H1 (cell line): ENCODE measurements at regions not wholly inside any gene's neighbourhood (a gene's known extent, or its start where the extent isn't known, plus 50 kb on each side); places are given as distances from the start of the nearest gene placed in this dataset.

Source experiments
- CTCF ChIA-PET: fragments of 300-600 bp; sonication (Branson Sonifier 250); formaldehyde crosslinking; loops from one replicate; lab custom pipeline; 2021; ENCODE audit not compliant: partially characterized antibody; lab: Charles Lee
- POLR2A ChIA-PET: fragments of 300-600 bp; sonication (Branson Sonifier 250); formaldehyde crosslinking; loops from one replicate; lab custom pipeline; 2021; ENCODE audit warnings: inconsistent platforms; ENCODE audit not compliant: partially characterized antibody; lab: Charles Lee
- DNase-seq, 2 experiments: peaks; one replicate each; pipeline versions ENCODE4 v3.0.0 to v3.0.0-alpha.2; 2010 to 2022; ENCODE audit warnings: low spot score in 2 of 2, low read depth in 1 of 2, mixed read lengths in 1 of 2
- FAIRE-seq: peaks from 2 replicates; lab custom pipeline; 2011; peaks lifted over from hg19 to GRCh38; lab: Jason Lieb, UNC
- H2AFZ ChIP-seq: 2 replicates; pipeline ENCODE4 v1.8.1; 2012; ENCODE audit warnings: low read length, inconsistent platforms
- H2AK5ac ChIP-seq: 2 replicates; pipeline ENCODE4 v1.6.1; 2013; ENCODE audit warnings: low read depth, low read length
- H2BK120ac ChIP-seq: replicated peaks from 2 replicates; pipeline ENCODE3; 2013; ENCODE audit warnings: low read depth, low read length, inconsistent platforms
- H2BK12ac ChIP-seq: 2 replicates; pipeline ENCODE4 v1.6.1; 2013; ENCODE audit warnings: low read depth, low read length
- H2BK15ac ChIP-seq: 2 replicates; pipeline ENCODE4 v1.6.1; 2013; ENCODE audit warnings: low read length
- H2BK20ac ChIP-seq: 2 replicates; pipeline ENCODE4 v1.6.1; 2013; ENCODE audit warnings: low read length
- H2BK5ac ChIP-seq: 2 replicates; pipeline ENCODE4 v1.6.1; 2013; ENCODE audit warnings: low read depth, low read length
- H3K14ac ChIP-seq: 2 replicates; pipeline ENCODE4 v1.6.1; 2013; ENCODE audit warnings: inconsistent platforms; ENCODE audit not compliant: insufficient read length
- H3K18ac ChIP-seq: 2 replicates; pipeline ENCODE4 v1.6.1; 2013; ENCODE audit warnings: low read length; ENCODE audit errors: extremely low read depth
- H3K23ac ChIP-seq: 2 replicates; pipeline ENCODE4 v1.6.1; 2013; ENCODE audit warnings: inconsistent platforms; ENCODE audit not compliant: insufficient read length
- H3K23me2 ChIP-seq: 2 replicates; pipeline ENCODE4 v1.6.1; 2013; ENCODE audit warnings: low read depth, low read length
- H3K27ac ChIP-seq: 2 replicates; pipeline ENCODE4 v1.6.1; 2011; ENCODE audit warnings: low read depth, low read length, inconsistent platforms
- H3K27me3 ChIP-seq, 4 experiments: replicated peaks in 1 of 4; 1 replicate in 1 of 4; 2 replicates in 3 of 4; pipeline versions ENCODE4 v1.6.1 to v1.8.1; 2011 to 2013; ENCODE audit warnings: low read length in 3 of 4, mild to moderate bottlenecking in 3 of 4, inconsistent platforms in 2 of 4, mixed read lengths in 2 of 4, moderate library complexity in 1 of 4; ENCODE audit not compliant: control insufficient read depth in 3 of 4, insufficient read depth in 3 of 4; ENCODE audit errors: extremely low read depth in 1 of 4
- H3K36me3 ChIP-seq, 4 experiments: 2 replicates each; pipeline versions ENCODE4 v1.6.1 to v1.8.1; 2011 to 2013; ENCODE audit warnings: mild to moderate bottlenecking in 4 of 4, low read length in 3 of 4, moderate library complexity in 2 of 4, control low read depth in 1 of 4, inconsistent platforms in 1 of 4; ENCODE audit not compliant: insufficient read depth in 4 of 4, control insufficient read depth in 2 of 4
- H3K4ac ChIP-seq: replicated peaks from 2 replicates; pipeline ENCODE3; 2013; ENCODE audit warnings: low read length, low read depth, mixed read lengths, inconsistent platforms; ENCODE audit not compliant: insufficient read length
- H3K4me1 ChIP-seq, 4 experiments: replicated peaks in 1 of 4; 1 replicate in 1 of 4; 2 replicates in 3 of 4; pipeline versions ENCODE4 v1.6.1 to v1.8.1; 2011 to 2013; ENCODE audit warnings: low read length in 3 of 4, inconsistent platforms in 2 of 4, mixed read lengths in 1 of 4; ENCODE audit not compliant: insufficient read depth in 4 of 4, control insufficient read depth in 3 of 4
- H3K4me2 ChIP-seq, 2 experiments: 2 replicates each; pipeline versions ENCODE4 v1.6.1 to v1.8.1; 2011 to 2013; ENCODE audit warnings: low read depth in 2 of 2, low read length in 2 of 2, control low read depth in 1 of 2, inconsistent platforms in 1 of 2, mild to moderate bottlenecking in 1 of 2; ENCODE audit not compliant: insufficient read depth in 1 of 2
- H3K4me3 ChIP-seq, 4 experiments: fragments of 200-600, 300-600 bp in 1 of 4; sonication (generic), shearing (Covaris generic), sonication (Bioruptor Twin) in 1 of 4; 2 replicates each; pipeline versions ENCODE4 v1.5.1 to v1.8.1; 2011 to 2016; ENCODE audit warnings: low read length in 4 of 4, low read depth in 3 of 4, control low read depth in 2 of 4, inconsistent platforms in 2 of 4, mild to moderate bottlenecking in 2 of 4, mixed read lengths in 1 of 4, moderate library complexity in 1 of 4; ENCODE audit not compliant: insufficient read depth in 2 of 4; ENCODE audit errors: extremely low read depth in 1 of 4
- H3K56ac ChIP-seq: replicated peaks from 2 replicates; pipeline ENCODE3; 2013; ENCODE audit warnings: low read depth, mild to moderate bottlenecking, mixed read lengths, low read length, inconsistent platforms; ENCODE audit not compliant: insufficient read length
- H3K79me1 ChIP-seq: 2 replicates; pipeline ENCODE4 v1.6.1; 2013; ENCODE audit warnings: low read depth, low read length, control low read depth
- H3K79me2 ChIP-seq, 2 experiments: 2 replicates each; pipeline versions ENCODE4 v1.6.1 to v1.8.1; 2012 to 2013; ENCODE audit warnings: low read length in 2 of 2, mild to moderate bottlenecking in 2 of 2, inconsistent platforms in 1 of 2; ENCODE audit not compliant: insufficient read depth in 2 of 2, control insufficient read depth in 1 of 2
- H3K9ac ChIP-seq, 4 experiments: replicated peaks in 1 of 4; 1 replicate in 1 of 4; 2 replicates in 3 of 4; pipeline versions ENCODE4 v1.6.1 to v1.8.1; 2011 to 2013; ENCODE audit warnings: low read depth in 3 of 4, low read length in 3 of 4, control low read depth in 2 of 4, mild to moderate bottlenecking in 2 of 4, moderate library complexity in 2 of 4, inconsistent platforms in 1 of 4; ENCODE audit errors: extremely low read depth in 1 of 4
- H3K9me3 ChIP-seq, 2 experiments: 2 replicates each; pipeline versions ENCODE4 v1.6.1 to v1.8.1; 2012 to 2013; ENCODE audit warnings: mild to moderate bottlenecking in 2 of 2, moderate library complexity in 2 of 2, control low read depth in 1 of 2, inconsistent platforms in 1 of 2, low read depth in 1 of 2, low read length in 1 of 2, mixed read lengths in 1 of 2; ENCODE audit not compliant: insufficient read depth in 2 of 2
- H4K20me1 ChIP-seq, 2 experiments: replicated peaks in 1 of 2; 2 replicates each; pipeline versions ENCODE3 to v1.8.1; 2011 to 2013; ENCODE audit warnings: inconsistent platforms in 2 of 2, low read length in 2 of 2, mild to moderate bottlenecking in 1 of 2; ENCODE audit not compliant: insufficient read depth in 2 of 2, control insufficient read depth in 1 of 2
- H4K5ac ChIP-seq: 2 replicates; pipeline ENCODE4 v1.6.1; 2013; ENCODE audit warnings: low read length, low read depth, mixed read lengths, inconsistent platforms; ENCODE audit not compliant: insufficient read length
- H4K8ac ChIP-seq: 2 replicates; pipeline ENCODE4 v1.8.0; 2013; ENCODE audit warnings: mild to moderate bottlenecking, moderate library complexity, low read length, inconsistent platforms; ENCODE audit not compliant: insufficient read depth; ENCODE audit errors: extremely low read depth
- H4K91ac ChIP-seq: replicated peaks from 2 replicates; pipeline ENCODE3; 2013; ENCODE audit warnings: low read length, mixed read lengths, inconsistent platforms; ENCODE audit not compliant: insufficient read length
- SRF ChIP-seq: IDR thresholded peaks from 2 replicates; pipeline ENCODE4 v1.6.1; 2011; ENCODE audit warnings: mild to moderate bottlenecking, low read depth, low read length, moderate library complexity
- WGBS, 2 experiments: shearing (Covaris generic) in 1 of 2; methylation state at CpG; one replicate each; pipeline versions ENCODE4 v1.1.6 to v1.1.7; 2013 to 2015; ENCODE audit warnings: low lambda C conversion rate in 2 of 2, mixed read lengths in 2 of 2, inconsistent platforms in 1 of 2, low coverage in 1 of 2, missing lambda C conversion rate in 1 of 2; ENCODE audit not compliant: insufficient replicate concordance in 2 of 2, insufficient coverage in 1 of 2, insufficient read length in 1 of 2; ENCODE audit errors: extremely low coverage in 1 of 2, missing lambda C conversion rate in 1 of 2; 5-methylcytosine and 5-hydroxymethylcytosine counted together

DNA sequence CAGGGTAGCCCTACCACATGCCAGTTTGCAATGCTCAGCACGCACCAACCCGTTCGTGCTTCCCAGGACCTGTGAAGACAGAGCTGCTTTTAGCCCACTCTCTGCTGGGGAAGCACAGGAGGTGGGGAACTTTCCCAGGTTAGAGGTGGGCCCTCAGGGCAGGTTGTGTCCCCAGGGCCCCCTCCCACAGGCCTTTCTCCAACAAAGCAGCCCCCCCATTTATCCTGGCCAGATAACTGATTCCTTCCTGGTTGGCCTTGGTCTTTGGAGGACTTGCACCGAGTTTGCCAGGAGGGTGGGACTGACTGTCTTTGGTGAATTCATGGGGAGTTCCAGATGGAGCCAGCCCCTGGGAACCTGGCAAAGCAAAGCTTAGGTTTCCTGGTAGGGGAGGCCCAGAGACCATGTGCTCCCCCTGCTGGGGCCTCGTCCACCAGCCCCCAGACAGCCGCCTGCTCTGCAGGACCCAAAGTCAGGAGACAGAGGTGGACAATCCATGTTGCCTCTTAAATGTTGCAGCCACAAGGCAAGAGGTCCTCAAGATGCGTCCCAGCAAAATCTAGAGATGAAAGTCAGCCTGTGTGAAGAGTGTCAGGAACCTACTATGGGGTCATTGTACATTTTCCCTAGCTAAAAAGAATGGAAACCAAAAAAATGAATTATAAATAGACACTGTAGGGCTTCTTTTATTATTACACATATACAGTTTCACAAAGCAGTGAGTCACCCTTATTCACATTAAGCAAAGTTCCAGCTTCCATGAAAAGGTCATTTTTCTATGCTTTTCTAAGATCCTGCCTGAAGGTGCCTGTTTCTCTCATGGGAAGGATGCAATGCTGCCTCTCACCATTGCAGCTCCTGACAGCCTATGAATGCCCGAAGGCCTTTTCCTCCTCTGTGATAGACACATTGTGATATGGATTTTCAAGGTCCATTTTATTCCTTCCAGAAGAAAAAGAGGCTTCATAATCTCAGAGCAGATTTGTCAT, 497.8 kb downstream of the PREX1 start:
- DNase-seq (peak in 1 of 2 experiments; percentile 25), FAIRE-seq (no peak)
- Histone ChIP-seq H3K9me3 (no peaks in the 10 kb centered on the region), H2BK120ac (no peak overlapping the region), H4K20me1 (no peaks in the 10 kb centered on the region), H2BK5ac (no peak overlapping the region), H3K27ac (no peak overlapping the region), H3K36me3 (no peaks in the 10 kb centered on the region), H3K79me1 (no peaks in the 10 kb centered on the region), H3K56ac (no peak overlapping the region), H3K4me3 (no peak overlapping the region), H3K4me1 (peaks cover 0 to 4% (median 2%) of the 10 kb centered on the region in 4 experiments; a peak in 3 of 7 replicates), H2BK15ac (0 out of 2 replicates have a peak overlapping the region, but pooled peaks have one; percentile 81), H3K79me2 (no peaks in the 10 kb centered on the region), H4K5ac (no peak overlapping the region), H3K9ac (no peak overlapping the region), H3K14ac (no peak overlapping the region), H2AFZ (no peak overlapping the region; the same call in 1 of the 2 replicates), H4K8ac (no peak overlapping the region), H3K18ac (no peak overlapping the region; the same call in 1 of the 2 replicates), H3K23me2 (no peaks in the 10 kb centered on the region), H2BK12ac (no peak overlapping the region; the same call in 1 of the 2 replicates), H3K23ac (no peak overlapping the region), H3K4me2 (no peak overlapping the region), H3K4ac (no peak overlapping the region), H3K27me3 (no peaks in the 10 kb centered on the region), H2AK5ac (peak overlapping the region; percentile 28; the same call in 1 of the 2 replicates), H2BK20ac (peak overlapping the region; percentile 90; the same call in 1 of the 2 replicates), H4K91ac (peak overlapping the region; percentile 39)
- POLR2A ChIA-PET, result no interaction called here
- WGBS, 2 experiments, result 79% methylated on average over 8 of the region's 8 CpGs; no CpG with 5 or more reads in 1 of the 2 experiments
- CTCF ChIA-PET, result interaction anchor here (0.7 to 2.5 kb wide), 10 partner anchors 9 to 608 kb away, joined by 3 to 8 read pairs (median 4); no protein-coding TSS in a partner anchor
- TF ChIP-seq SRF, result no peak
